Peyer's patch (tissue), 4 donors: ENCODE measurements at regions not wholly inside any gene's neighbourhood (a gene's known extent, or its start where the extent isn't known, plus 50 kb on each side); places are given as distances from the start of the nearest gene placed in this dataset.

Source experiments
- DNase-seq, 3 donors: peaks; one replicate each; pipeline ENCODE4 v3.0.0-alpha.2; 2017 to 2019
- H3K27ac ChIP-seq, 4 donors: fragments of 200-600 bp; sonication (generic); one replicate each; pipeline ENCODE4 v1.5.1; 2016 to 2019
- H3K27me3 ChIP-seq, 2 donors: fragments of 200-600 bp; sonication (generic); one replicate each; pipeline ENCODE4 v1.5.1; 2019
- H3K36me3 ChIP-seq, 3 donors: fragments of 200-600 bp; sonication (generic); one replicate each; pipeline ENCODE4 v1.5.1; 2016 to 2019
- H3K4me1 ChIP-seq, 4 donors: fragments of 200-600 bp; sonication (generic); one replicate each; pipeline ENCODE4 v1.5.1; 2016 to 2019
- H3K4me3 ChIP-seq, 4 donors: fragments of 200-600 bp; sonication (generic); 1 replicate in 3 of 4; 2 replicates in 1 of 4; pipeline ENCODE4 v1.5.1; 2016 to 2019; ENCODE audit warnings: mild to moderate bottlenecking in 1 of 4
- H3K9me3 ChIP-seq, 4 donors: fragments of 200-600 bp; sonication (generic); one replicate each; pipeline ENCODE4 v1.5.1; 2016 to 2019; ENCODE audit warnings: mild to moderate bottlenecking in 1 of 4
- POLR2A ChIP-seq, 2 donors: fragments of 450-650 bp; IDR thresholded peaks; one replicate each; pipeline ENCODE4 v1.5.1; 2017; ENCODE audit warnings: antibody characterized with exemption in 2 of 2, mild to moderate bottlenecking in 2 of 2, moderate library complexity in 2 of 2
- TF ChIP-seq, protein P1 (sequence below), 6 experiments: fragments of 450-650 bp in 4 of 6; fragments of 200-600 bp in 2 of 6; sonication (generic) in 1 of 6; IDR thresholded peaks; one replicate each; pipeline ENCODE4 v1.5.1; 2017 to 2019; ENCODE audit warnings: antibody characterized with exemption in 6 of 6, mild to moderate bottlenecking in 3 of 6, moderate library complexity in 1 of 6

DNA sequence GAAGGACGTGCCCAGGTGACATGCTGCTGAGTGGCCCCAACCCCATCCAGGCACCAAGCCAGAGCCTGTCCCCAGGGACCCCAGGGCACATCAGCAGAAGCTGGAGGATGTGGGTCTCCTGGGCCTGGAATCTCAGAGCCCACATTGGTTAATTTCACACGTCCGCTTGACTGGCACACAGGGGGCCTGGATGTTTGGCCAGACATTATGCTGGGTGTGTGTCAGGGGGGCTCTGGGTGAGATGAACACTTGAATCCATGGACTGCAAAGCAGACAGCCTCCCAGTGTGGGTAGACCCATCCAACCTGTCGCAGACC lies 79.1 kb upstream of the RET start:
- Histone ChIP-seq H3K9me3 (no peaks in the 10 kb centered on the region), H3K4me3 (no peak overlapping the region), H3K27me3 (no peaks in the 10 kb centered on the region), H3K27ac (no peak overlapping the region), H3K4me1 (no peaks in the 10 kb centered on the region), H3K36me3 (no peaks in the 10 kb centered on the region)
- TF ChIP-seq, protein P1, sequence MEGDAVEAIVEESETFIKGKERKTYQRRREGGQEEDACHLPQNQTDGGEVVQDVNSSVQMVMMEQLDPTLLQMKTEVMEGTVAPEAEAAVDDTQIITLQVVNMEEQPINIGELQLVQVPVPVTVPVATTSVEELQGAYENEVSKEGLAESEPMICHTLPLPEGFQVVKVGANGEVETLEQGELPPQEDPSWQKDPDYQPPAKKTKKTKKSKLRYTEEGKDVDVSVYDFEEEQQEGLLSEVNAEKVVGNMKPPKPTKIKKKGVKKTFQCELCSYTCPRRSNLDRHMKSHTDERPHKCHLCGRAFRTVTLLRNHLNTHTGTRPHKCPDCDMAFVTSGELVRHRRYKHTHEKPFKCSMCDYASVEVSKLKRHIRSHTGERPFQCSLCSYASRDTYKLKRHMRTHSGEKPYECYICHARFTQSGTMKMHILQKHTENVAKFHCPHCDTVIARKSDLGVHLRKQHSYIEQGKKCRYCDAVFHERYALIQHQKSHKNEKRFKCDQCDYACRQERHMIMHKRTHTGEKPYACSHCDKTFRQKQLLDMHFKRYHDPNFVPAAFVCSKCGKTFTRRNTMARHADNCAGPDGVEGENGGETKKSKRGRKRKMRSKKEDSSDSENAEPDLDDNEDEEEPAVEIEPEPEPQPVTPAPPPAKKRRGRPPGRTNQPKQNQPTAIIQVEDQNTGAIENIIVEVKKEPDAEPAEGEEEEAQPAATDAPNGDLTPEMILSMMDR (IDR thresholded peaks at IDR 0.05): no peak
- no peak for TF ChIP-seq POLR2A (IDR thresholded peaks at IDR 0.05)
- peak in 1 of 3 donors; percentile 30 for DNase-seq

DNA sequence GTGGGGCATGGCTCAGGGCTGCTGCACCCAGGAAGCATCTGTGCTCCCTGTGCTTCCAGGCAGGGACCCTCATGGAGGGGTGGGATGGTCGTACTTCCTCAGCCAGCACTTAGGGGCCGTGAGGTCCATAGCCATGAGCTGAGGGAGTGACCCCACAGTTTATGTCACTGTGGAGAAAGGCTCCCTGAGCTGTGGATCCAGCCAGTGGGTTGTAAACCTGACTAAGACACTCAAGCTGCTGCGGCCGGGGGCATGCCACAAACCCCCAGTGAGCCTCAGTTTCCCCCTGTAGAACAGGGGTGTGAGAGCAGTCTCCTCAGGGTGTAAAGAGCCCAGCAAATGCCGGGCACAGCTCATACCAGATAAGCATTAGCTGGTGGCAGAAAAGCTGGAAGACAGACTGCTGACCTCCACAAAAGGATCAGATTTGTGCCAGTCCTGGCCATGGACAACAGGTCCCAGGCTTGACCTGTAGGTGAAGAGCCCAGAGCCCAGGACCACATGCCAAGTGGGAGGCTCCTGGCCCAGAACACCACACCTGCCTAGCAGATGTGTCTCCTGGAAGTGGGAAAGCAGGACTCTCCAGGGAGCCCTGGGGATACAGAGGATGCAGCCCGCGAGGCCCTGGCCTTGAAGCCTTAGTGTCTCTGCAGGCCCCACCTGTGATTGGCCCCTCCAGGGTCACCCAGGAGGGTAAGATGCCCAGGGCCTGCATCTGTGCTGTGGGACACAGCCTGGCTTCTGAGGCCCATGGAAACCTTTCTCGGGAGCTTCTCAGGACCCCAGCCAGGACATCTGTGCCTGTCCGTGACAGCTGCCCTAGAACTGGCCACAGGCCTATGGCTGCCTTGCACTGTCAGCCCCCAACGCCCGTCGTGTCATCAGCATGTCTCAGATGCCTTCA lies 78.1 kb upstream of the RET start:
- TF ChIP-seq, protein P1 (IDR thresholded peaks at IDR 0.05): no peak
- TF ChIP-seq POLR2A (IDR thresholded peaks at IDR 0.05): no peak
- DNase-seq: peak in 2 of 3 donors; percentile 33 to 36
- H3K4me3 ChIP-seq: no peak overlapping the region
- no peaks in the 10 kb centered on the region for H3K9me3 ChIP-seq
- no peak overlapping the region for H3K27ac ChIP-seq
- H3K36me3 ChIP-seq: no peaks in the 10 kb centered on the region
- no peaks in the 10 kb centered on the region for H3K27me3 ChIP-seq
- H3K4me1 ChIP-seq: no peaks in the 10 kb centered on the region

DNA sequence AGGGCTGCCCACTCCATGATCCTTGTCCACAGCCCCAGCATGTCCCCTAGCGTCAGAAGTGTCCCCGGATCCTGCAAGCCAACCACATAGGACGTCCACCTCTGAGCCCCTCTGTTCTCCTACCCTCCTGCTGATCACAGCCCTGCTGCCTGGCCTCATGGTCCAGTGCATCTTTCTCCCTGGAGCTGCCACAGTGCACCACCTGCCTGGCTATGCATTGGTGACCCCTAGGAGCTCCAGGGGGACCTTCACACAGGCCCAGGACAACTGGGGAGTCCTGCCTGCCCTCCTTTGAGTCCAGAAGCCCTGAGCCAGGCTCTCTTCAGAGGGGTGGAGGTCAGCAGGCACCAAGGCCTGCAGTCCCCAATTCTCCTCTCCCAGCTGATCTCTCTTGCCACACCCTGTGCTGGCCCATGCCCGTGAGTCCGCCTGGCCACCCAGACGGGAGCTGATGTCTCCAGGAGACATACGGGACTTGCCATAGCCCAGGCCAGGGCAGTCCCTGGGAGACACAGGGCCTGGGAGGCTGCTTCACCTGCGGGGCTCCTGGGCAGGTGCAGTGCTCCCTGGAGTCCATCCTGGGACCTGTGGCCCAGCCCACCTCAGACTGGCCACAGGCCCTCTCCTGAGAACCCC lies 77.4 kb upstream of the RET start:
- H3K36me3 ChIP-seq: no peaks in the 10 kb centered on the region
- no peaks in the 10 kb centered on the region for H3K27me3 ChIP-seq
- H3K27ac ChIP-seq: no peak overlapping the region
- no peaks in the 10 kb centered on the region for H3K9me3 ChIP-seq
- no peak overlapping the region for H3K4me3 ChIP-seq
- no peaks in the 10 kb centered on the region for H3K4me1 ChIP-seq
- DNase-seq: peak in 1 of 3 donors; percentile 11
- no peak for TF ChIP-seq POLR2A (IDR thresholded peaks at IDR 0.05)
- TF ChIP-seq, protein P1 (IDR thresholded peaks at IDR 0.05): no peak

DNA sequence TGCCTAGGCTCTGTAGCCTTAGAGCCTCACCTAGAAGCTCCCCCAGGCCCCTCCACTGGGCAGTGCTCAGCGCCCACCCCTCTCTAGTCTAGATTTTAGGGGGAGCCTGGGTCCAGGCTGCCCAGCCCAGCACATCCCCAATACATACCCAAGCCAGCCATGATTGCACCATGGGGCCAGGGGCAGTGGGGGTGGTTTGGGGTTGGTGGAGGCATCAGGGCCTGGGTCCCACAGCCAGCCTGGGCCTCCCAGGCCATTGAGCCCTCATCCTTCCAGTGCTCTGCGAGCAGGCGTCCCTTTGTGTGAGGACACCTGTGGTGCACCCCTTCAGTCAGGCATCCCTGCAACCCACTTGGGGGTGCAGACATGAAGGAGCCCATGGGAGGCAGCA lies 76.9 kb upstream of the RET start:
- no peaks in the 10 kb centered on the region for H3K9me3 ChIP-seq
- H3K27me3 ChIP-seq: no peaks in the 10 kb centered on the region
- H3K27ac ChIP-seq: no peak overlapping the region
- H3K36me3 ChIP-seq: no peaks in the 10 kb centered on the region
- peak in 1 of 3 donors; percentile 29 for DNase-seq
- H3K4me1 ChIP-seq: no peaks in the 10 kb centered on the region
- H3K4me3 ChIP-seq: no peak overlapping the region
- TF ChIP-seq POLR2A (IDR thresholded peaks at IDR 0.05): no peak
- TF ChIP-seq, protein P1 (IDR thresholded peaks at IDR 0.05): no peak

DNA sequence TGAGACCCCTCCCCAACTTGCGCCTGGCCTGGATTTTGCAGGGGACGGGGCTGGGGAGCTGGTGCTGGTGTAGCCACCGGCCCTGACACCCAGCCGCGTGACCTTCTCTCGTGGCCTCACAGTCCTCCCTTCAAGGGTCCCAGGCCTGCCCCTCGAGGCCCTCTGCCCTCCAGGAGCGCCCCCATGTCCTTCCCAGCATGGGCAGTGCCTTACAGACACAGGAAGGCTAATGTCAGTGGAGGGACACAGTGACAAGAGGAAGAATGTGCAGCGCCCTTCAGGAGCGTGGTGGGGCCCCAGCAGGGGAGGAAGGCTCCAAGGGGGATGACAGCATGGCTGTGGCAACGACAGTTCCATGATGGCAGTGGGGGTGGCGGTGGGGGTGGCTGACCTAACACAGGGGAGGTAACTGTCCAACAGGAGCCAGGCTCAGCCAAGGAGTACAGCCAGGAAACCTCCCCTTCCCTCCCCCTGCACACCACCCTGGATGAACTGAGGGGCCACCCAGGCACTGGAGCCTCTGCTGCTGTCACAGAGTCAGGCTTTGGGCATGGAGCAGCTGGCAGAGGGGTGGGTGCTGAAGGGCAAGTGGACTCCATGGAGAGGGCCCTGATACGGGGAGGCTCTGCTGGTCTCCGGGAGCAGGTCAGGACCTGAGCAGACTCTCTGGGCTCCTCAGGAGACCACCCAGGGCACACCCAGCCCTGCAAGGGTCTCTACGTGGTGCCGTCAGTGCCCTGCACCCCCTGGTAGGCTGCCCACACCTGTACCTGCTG lies 76.0 kb upstream of the RET start:
- TF ChIP-seq POLR2A (IDR thresholded peaks at IDR 0.05): no peak
- TF ChIP-seq, protein P1 (IDR thresholded peaks at IDR 0.05): no peak

More for the DNA sequence above, 76.0 kb upstream of the RET start:
- H3K4me1 ChIP-seq: no peaks in the 10 kb centered on the region
- no peaks in the 10 kb centered on the region for H3K9me3 ChIP-seq
- peak in 2 of 3 donors; percentile 30 to 42 for DNase-seq
- H3K27ac ChIP-seq: no peak overlapping the region
- H3K4me3 ChIP-seq: no peak overlapping the region
- no peaks in the 10 kb centered on the region for H3K27me3 ChIP-seq
- no peaks in the 10 kb centered on the region for H3K36me3 ChIP-seq
